ENCODE measurements at regions not wholly inside any gene's neighbourhood (a gene's known extent, or its start where the extent isn't known, plus 50 kb on each side); places are given as distances from the start of the nearest gene placed in this dataset.

DNA sequence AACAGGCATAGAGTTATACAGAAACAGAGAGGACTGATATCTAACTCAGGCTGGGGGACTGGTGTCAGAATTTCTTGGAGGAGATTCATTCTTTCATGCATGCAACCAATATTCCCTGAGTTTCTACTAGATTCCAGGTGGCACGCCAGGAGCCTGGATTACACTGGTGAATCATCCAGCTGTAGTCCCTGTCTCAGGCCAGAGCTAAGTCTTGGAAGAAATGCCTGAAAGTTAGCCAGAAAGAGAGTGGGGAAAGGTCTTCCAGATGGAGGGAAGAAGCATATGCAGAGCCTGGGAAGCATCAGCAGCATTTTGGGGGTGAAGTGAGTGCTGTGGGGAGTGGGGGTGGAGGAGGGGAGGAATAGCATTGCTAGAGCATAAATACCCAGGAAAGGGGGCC lies 239.1 kb downstream of the OMA1 start:
- Mint-ChIP-seq H3K4me1 (peaks cover 5% of the 10 kb centered on the region), H3K27ac (no peak overlapping the region), H3K36me3 (ENCODE audit: low read depth) (no peaks in the 10 kb centered on the region), H3K9me3 (no peaks in the 10 kb centered on the region), H3K4me3 (no peak overlapping the region), H3K27me3 (ENCODE audit: low read depth, poor library complexity) (peaks cover 4% of the 10 kb centered on the region)
- no peak for DNase-seq
- TF ChIP-seq, protein P1, sequence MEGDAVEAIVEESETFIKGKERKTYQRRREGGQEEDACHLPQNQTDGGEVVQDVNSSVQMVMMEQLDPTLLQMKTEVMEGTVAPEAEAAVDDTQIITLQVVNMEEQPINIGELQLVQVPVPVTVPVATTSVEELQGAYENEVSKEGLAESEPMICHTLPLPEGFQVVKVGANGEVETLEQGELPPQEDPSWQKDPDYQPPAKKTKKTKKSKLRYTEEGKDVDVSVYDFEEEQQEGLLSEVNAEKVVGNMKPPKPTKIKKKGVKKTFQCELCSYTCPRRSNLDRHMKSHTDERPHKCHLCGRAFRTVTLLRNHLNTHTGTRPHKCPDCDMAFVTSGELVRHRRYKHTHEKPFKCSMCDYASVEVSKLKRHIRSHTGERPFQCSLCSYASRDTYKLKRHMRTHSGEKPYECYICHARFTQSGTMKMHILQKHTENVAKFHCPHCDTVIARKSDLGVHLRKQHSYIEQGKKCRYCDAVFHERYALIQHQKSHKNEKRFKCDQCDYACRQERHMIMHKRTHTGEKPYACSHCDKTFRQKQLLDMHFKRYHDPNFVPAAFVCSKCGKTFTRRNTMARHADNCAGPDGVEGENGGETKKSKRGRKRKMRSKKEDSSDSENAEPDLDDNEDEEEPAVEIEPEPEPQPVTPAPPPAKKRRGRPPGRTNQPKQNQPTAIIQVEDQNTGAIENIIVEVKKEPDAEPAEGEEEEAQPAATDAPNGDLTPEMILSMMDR (IDR thresholded peaks at IDR 0.05), result no peak

DNA sequence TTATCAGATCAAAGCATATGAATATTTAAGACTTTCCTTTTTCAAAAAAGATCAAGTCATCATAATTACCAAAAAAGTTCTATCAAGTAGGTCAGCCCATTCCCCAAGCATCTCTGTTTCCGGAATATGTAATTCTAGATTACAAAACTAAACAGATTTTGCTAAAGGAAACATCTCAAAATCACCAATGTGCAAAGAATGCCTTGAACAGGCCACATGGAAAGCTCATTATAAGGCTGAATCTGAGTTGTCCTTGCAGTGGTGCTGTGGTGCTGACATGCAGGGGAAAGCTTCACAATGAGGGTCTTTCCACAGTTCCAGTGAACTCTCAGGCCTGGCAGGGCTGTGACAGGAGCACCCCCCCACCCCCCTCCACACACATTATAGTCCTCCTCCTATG lies 240.9 kb downstream of the OMA1 start:
- Mint-ChIP-seq H3K36me3 (ENCODE audit: low read depth) (no peaks in the 10 kb centered on the region), H3K27ac (no peak overlapping the region), H3K27me3 (ENCODE audit: low read depth, poor library complexity) (peaks cover 7% of the 10 kb centered on the region), H3K9me3 (no peaks in the 10 kb centered on the region), H3K4me1 (peaks cover 13% of the 10 kb centered on the region), H3K4me3 (no peak overlapping the region)
- TF ChIP-seq, protein P1 (IDR thresholded peaks at IDR 0.05), result no peak
- no peak for DNase-seq

DNA sequence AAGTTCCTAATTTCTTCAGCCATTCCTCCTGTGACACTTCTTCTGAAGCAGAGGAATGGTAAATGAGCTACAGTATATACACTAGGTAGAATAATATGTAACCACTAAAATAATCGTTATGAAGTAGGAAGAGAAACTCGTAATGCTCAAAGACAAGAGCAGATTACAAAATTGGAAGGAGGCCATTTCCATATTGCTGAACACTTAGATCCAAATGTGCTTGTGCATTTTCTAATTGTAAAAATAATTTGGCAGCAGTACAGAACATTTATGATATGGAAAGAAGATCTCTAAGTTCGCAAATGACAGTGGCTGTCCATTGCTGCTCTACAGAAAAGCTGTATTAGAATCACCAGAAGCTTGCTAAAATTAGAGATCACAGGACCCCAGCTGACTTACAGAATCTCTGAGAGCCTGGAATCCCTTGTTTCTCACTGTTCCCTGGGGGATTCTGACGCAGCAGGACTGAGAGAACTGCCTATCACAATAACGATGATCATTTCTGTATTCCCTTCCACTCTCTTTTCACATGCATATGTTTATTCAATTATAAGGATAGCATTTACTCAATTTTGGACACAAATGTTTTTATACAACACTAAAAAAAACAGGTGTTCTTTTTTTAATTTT lies 242.1 kb downstream of the OMA1 start:
- H3K36me3 Mint-ChIP-seq (ENCODE audit: low read depth), result no peaks in the 10 kb centered on the region
- TF ChIP-seq, protein P1 (IDR thresholded peaks at IDR 0.05), result no peak
- H3K27ac Mint-ChIP-seq, result no peak overlapping the region
- H3K9me3 Mint-ChIP-seq, result no peaks in the 10 kb centered on the region
- no peak for DNase-seq
- peaks cover 14% of the 10 kb centered on the region for H3K27me3 Mint-ChIP-seq (ENCODE audit: low read depth, poor library complexity)
- H3K4me1 Mint-ChIP-seq, result peaks cover 21% of the 10 kb centered on the region
- no peak overlapping the region for H3K4me3 Mint-ChIP-seq

DNA sequence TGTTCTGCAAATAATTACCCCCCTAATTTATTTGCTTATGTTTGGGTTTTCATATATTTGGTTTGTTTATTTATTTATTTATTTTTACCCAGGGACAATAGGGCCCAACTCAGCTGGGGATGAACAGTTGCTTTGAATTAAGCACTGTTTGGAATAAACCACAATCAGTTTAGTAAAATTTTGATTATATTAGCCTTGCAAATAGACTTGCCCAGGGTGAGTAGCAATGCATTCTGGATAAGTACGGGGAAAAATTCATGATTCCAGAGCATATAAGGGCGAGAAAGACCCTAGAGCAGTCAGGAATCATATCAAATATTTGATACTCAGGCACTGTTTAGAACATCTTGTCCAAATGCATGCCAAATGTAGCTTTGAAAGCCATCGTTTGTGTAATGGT lies 242.7 kb downstream of the OMA1 start:
- H3K9me3 Mint-ChIP-seq, result no peaks in the 10 kb centered on the region
- H3K27ac Mint-ChIP-seq, result no peak overlapping the region
- peaks cover 21% of the 10 kb centered on the region for H3K4me1 Mint-ChIP-seq
- H3K4me3 Mint-ChIP-seq, result no peak overlapping the region
- no peaks in the 10 kb centered on the region for H3K36me3 Mint-ChIP-seq (ENCODE audit: low read depth)
- no peak for DNase-seq
- H3K27me3 Mint-ChIP-seq (ENCODE audit: low read depth, poor library complexity), result peaks cover 14% of the 10 kb centered on the region
- TF ChIP-seq, protein P1 (IDR thresholded peaks at IDR 0.05), result no peak

DNA sequence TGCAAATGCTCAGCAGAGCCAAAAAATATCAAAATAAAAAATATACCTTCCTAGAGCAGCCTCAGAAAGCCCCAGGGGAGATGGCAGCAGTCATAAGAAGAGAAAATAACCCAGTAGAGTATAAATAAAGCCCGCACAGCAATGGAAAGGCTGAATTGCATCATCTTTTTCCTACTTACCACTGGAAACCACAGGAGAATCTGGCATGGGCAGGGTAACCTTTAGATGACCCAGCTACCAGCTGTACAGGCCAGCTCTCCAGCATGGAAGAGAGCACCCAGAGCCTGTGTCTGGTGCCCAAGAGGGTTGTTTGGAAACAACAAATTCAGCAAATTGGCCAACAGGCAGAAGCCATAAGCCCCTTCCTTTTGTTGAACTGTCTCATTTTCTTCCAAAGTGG lies 253.1 kb downstream of the OMA1 start:
- H3K27me3 Mint-ChIP-seq (ENCODE audit: low read depth, poor library complexity), result peaks cover 12% of the 10 kb centered on the region
- TF ChIP-seq, protein P1 (IDR thresholded peaks at IDR 0.05), result no peak
- no peaks in the 10 kb centered on the region for H3K9me3 Mint-ChIP-seq
- H3K27ac Mint-ChIP-seq, result no peak overlapping the region
- no peaks in the 10 kb centered on the region for H3K36me3 Mint-ChIP-seq (ENCODE audit: low read depth)
- no peak overlapping the region for H3K4me3 Mint-ChIP-seq
- H3K4me1 Mint-ChIP-seq, result no peaks in the 10 kb centered on the region
- DNase-seq, result no peak

DNA sequence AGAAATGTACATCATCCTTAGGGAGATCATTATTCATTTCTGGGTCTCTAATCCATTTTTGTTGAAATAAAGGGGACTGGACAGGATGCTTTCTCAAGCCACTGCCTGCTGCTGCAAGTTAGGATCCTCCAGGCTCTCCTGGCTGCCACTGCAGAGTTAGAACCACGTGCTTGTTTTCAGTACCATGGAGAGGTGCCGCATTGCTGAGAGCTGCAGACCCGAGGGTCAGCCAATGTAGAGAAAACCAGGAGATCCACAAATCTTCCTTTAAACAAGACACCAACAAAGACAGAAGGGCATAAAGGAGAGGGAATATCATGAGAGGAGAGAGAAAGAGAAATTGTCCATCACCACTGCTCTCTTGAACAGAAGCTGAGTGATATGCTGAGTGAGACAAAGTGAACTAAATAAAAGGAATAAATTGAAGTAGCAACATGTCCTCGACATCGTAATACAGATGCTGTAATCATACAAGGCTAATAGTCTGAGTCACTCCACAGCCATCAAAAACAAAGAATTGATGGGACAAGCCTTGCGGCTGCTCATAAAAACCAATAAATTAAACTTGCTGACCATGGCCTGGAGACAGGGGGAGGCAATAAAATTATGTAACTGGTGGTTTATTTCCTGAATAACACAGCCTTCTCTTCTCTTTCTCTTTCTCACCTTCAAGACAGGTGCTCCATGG lies 255.7 kb downstream of the OMA1 start:
- peaks cover 2% of the 10 kb centered on the region for H3K9me3 Mint-ChIP-seq
- H3K4me3 Mint-ChIP-seq, result no peak overlapping the region
- peak; percentile 80 for DNase-seq
- peaks cover 9% of the 10 kb centered on the region for H3K27me3 Mint-ChIP-seq (ENCODE audit: low read depth, poor library complexity)
- no peaks in the 10 kb centered on the region for H3K4me1 Mint-ChIP-seq
- TF ChIP-seq, protein P1 (IDR thresholded peaks at IDR 0.05), result no peak
- no peaks in the 10 kb centered on the region for H3K36me3 Mint-ChIP-seq (ENCODE audit: low read depth)
- no peak overlapping the region for H3K27ac Mint-ChIP-seq

Measured in nephron progenitor cell (in vitro differentiated cells).